Right lobe of liver (tissue), 6 donors: ENCODE measurements at regions not wholly inside any gene's neighbourhood (a gene's known extent, or its start where the extent isn't known, plus 50 kb on each side); places are given as distances from the start of the nearest gene placed in this dataset.

Experiments
- ATAC-seq, 4 donors: fragments of 200-7000 bp; cut with Tn5 transposase; one replicate each; pipeline ENCODE4 v1.9.1; 2020; ENCODE audit warnings: mild to moderate bottlenecking in 4 of 4, moderate library complexity in 4 of 4
- DNase-seq, 3 donors: peaks; one replicate each; pipeline ENCODE4 v3.0.0-alpha.2; 2020
- H3K27ac ChIP-seq, 3 donors: fragments of 200-600 bp; one replicate each; pipeline ENCODE4 v1.8.0; 2022
- H3K27me3 ChIP-seq, 2 donors: fragments of 200-600 bp; one replicate each; pipeline ENCODE4 v1.8.0; 2022
- H3K36me3 ChIP-seq, 4 donors: fragments of 200-600 bp; sonication (generic) in 1 of 4; one replicate each; pipeline versions ENCODE4 v1.5.1 to v1.8.0; 2017 to 2022; ENCODE audit warnings: control low read depth in 1 of 4
- H3K4me1 ChIP-seq, 4 donors: fragments of 200-600 bp; sonication (generic) in 1 of 4; one replicate each; pipeline versions ENCODE4 v1.5.1 to v1.8.0; 2017 to 2022; ENCODE audit warnings: control low read depth in 1 of 4
- H3K4me3 ChIP-seq, 3 donors: fragments of 200-600 bp; one replicate each; pipeline ENCODE4 v1.8.0; 2022
- H3K9me3 ChIP-seq, 4 donors: fragments of 200-600 bp; sonication (generic) in 1 of 4; one replicate each; pipeline versions ENCODE4 v1.5.1 to v1.8.0; 2017 to 2022; ENCODE audit warnings: control low read depth in 1 of 4
- CTCF ChIP-seq, 4 donors: fragments of 200-600 bp in 3 of 4; fragments of 450-650 bp in 1 of 4; IDR thresholded peaks; one replicate each; pipeline versions ENCODE4 v1.5.1 to v1.8.0; 2016 to 2022; ENCODE audit warnings: antibody characterized with exemption in 4 of 4, mild to moderate bottlenecking in 2 of 4
- POLR2A ChIP-seq: fragments of 450-650 bp; IDR thresholded peaks from one replicate; pipeline ENCODE4 v1.6.1; 2017; ENCODE audit warnings: antibody characterized with exemption, mild to moderate bottlenecking
- WGBS: methylation state at CpG from one replicate; pipeline ENCODE4 v1.1.6; 2018; ENCODE audit warnings: low coverage, low lambda C conversion rate; ENCODE audit not compliant: insufficient coverage; ENCODE audit errors: missing lambda C conversion rate; 5-methylcytosine and 5-hydroxymethylcytosine counted together
- intact Hi-C, 2 donors: fragments of 100-400 bp; cut with DNase I; formaldehyde crosslinking; loops; one replicate each; pipeline versions ENCODE4 v1.11.2 to v1.14.1; 2022
- donor health status: DM: no; HTN: yes; CAD: no.
- donor health status: DM: no; HTN: no; CAD: no.
- donor health status: DM: no; HTN: no; CAD: no.
- donor health status: DM: no; HTN: yes; CAD: no.
- donor health status: DM: no; HTN: yes; CAD: no.

GRCh38 chr21:27209546-27209945, 242.7 kb upstream of the ADAMTS5 start:
- 67% methylated on average over 1 of the region's 1 CpG for WGBS
- DNase-seq (no peak), ATAC-seq (no peak)
- H3K27me3 ChIP-seq, result no peaks in the 10 kb centered on the region
- intact Hi-C loops, result no loop called here
- H3K36me3 ChIP-seq, result no peaks in the 10 kb centered on the region
- no peak overlapping the region for H3K27ac ChIP-seq
- no peaks in the 10 kb centered on the region for H3K4me1 ChIP-seq
- no peaks in the 10 kb centered on the region for H3K9me3 ChIP-seq
- H3K4me3 ChIP-seq, result no peak overlapping the region
- TF ChIP-seq POLR2A (no peak), CTCF (IDR thresholded peaks at IDR 0.05) (no peak)

- WGBS, result 43% methylated on average over 4 of the region's 5 CpGs
- ATAC-seq, result no peak
- TF ChIP-seq CTCF (IDR thresholded peaks at IDR 0.05) (no peak), POLR2A (no peak)
Observed at GRCh38 chr21:27206368-27206982, 239.6 kb upstream of the ADAMTS5 start.

GRCh38 chr21:27202301-27202700, 235.4 kb upstream of the ADAMTS5 start:
- intact Hi-C loops, result no loop called here
- Histone ChIP-seq H3K27ac (no peak overlapping the region), H3K36me3 (no peaks in the 10 kb centered on the region), H3K27me3 (no peaks in the 10 kb centered on the region), H3K9me3 (no peaks in the 10 kb centered on the region), H3K4me1 (no peaks in the 10 kb centered on the region), H3K4me3 (no peak overlapping the region)
- DNase-seq (no peak), ATAC-seq (no peak)
- TF ChIP-seq CTCF (IDR thresholded peaks at IDR 0.05), result no peak
- no peak for TF ChIP-seq POLR2A

More at GRCh38 chr21:27206368-27206982, 239.6 kb upstream of the ADAMTS5 start:
- Histone ChIP-seq H3K4me1 (no peaks in the 10 kb centered on the region), H3K36me3 (no peaks in the 10 kb centered on the region), H3K9me3 (no peaks in the 10 kb centered on the region), H3K27me3 (no peaks in the 10 kb centered on the region), H3K4me3 (no peak overlapping the region), H3K27ac (no peak overlapping the region)
- no peak for DNase-seq
- intact Hi-C loops, result no loop called here

GRCh38 chr21:27201197-27201596, 234.3 kb upstream of the ADAMTS5 start:
- intact Hi-C loops, result no loop called here
- no peak for TF ChIP-seq POLR2A
- no peak for TF ChIP-seq CTCF (IDR thresholded peaks at IDR 0.05)
- 60% methylated on average over 3 of the region's 3 CpGs for whole genome bisulfite sequencing

GRCh38 chr21:27196651-27197050, 229.8 kb upstream of the ADAMTS5 start:
- H3K4me3 ChIP-seq, result no peak overlapping the region
- TF ChIP-seq POLR2A (no peak), CTCF (IDR thresholded peaks at IDR 0.05) (no peak)
- no peaks in the 10 kb centered on the region for H3K9me3 ChIP-seq
- H3K27me3 ChIP-seq, result no peaks in the 10 kb centered on the region
- H3K36me3 ChIP-seq, result no peaks in the 10 kb centered on the region
- H3K4me1 ChIP-seq, result no peaks in the 10 kb centered on the region
- DNase-seq (no peak), ATAC-seq (no peak)
- 58% methylated on average over 3 of the region's 3 CpGs for WGBS
- intact Hi-C loops, result no loop called here
- no peak overlapping the region for H3K27ac ChIP-seq

More at GRCh38 chr21:27201197-27201596, 234.3 kb upstream of the ADAMTS5 start:
- no peak overlapping the region for H3K27ac ChIP-seq
- H3K27me3 ChIP-seq, result no peaks in the 10 kb centered on the region
- no peak for ATAC-seq
- H3K9me3 ChIP-seq, result no peaks in the 10 kb centered on the region
- no peaks in the 10 kb centered on the region for H3K4me1 ChIP-seq
- no peaks in the 10 kb centered on the region for H3K36me3 ChIP-seq
- DNase-seq, result no peak
- H3K4me3 ChIP-seq, result no peak overlapping the region
